Activated naive CD4-positive, alpha-beta T cell treated with anti-CD3 and anti-CD28 coated beads, Interleukin-2, amount 10 ng/mL, durations not matched to agents 7 days and 5 days (primary cell): ENCODE measurements at regions not wholly inside any gene's neighbourhood (a gene's known extent, or its start where the extent isn't known, plus 50 kb on each side); places are given as distances from the start of the nearest gene placed in this dataset.

Experiments used
- CTCF ChIA-PET: fragments of 350-600 bp; sonication (Branson Sonifier 250); formaldehyde crosslinking; loops from one replicate; lab custom pipeline; 2021; ENCODE audit warnings: antibody characterized with exemption; lab: Charles Lee
- DNase-seq: peaks from one replicate; pipeline ENCODE4 v3.0.0-alpha.2; 2020
- H3K27ac Mint-ChIP-seq: one replicate; pipeline ENCODE4 v1.8.0; 2021; ENCODE audit warnings: mild to moderate bottlenecking, moderate library complexity, mixed read lengths
- H3K27me3 Mint-ChIP-seq: one replicate; pipeline ENCODE4 v1.8.0; 2021; ENCODE audit warnings: mild to moderate bottlenecking, mixed read lengths
- H3K36me3 Mint-ChIP-seq: one replicate; pipeline ENCODE4 v1.8.0; 2021; ENCODE audit warnings: mixed read lengths
- H3K4me1 Mint-ChIP-seq: one replicate; pipeline ENCODE4 v1.8.0; 2021; ENCODE audit warnings: mixed read lengths
- H3K4me3 Mint-ChIP-seq: one replicate; pipeline ENCODE4 v1.8.0; 2021; ENCODE audit warnings: mild to moderate bottlenecking, moderate library complexity, mixed read lengths
- H3K9me3 Mint-ChIP-seq: one replicate; pipeline ENCODE4 v1.8.0; 2021; ENCODE audit warnings: mixed read lengths

GRCh38 chr2:15745907-15746702, 154.4 kb downstream of the DDX1 start:
- H3K27ac Mint-ChIP-seq = no peak overlapping the region
- H3K4me1 Mint-ChIP-seq = no peaks in the 10 kb centered on the region
- no peaks in the 10 kb centered on the region for H3K9me3 Mint-ChIP-seq
- H3K36me3 Mint-ChIP-seq = no peaks in the 10 kb centered on the region
- CTCF ChIA-PET = no interaction called here
- no peaks in the 10 kb centered on the region for H3K27me3 Mint-ChIP-seq
- no peak overlapping the region for H3K4me3 Mint-ChIP-seq
- no peak for DNase-seq

- no peaks in the 10 kb centered on the region for H3K36me3 Mint-ChIP-seq
- H3K27ac Mint-ChIP-seq = no peak overlapping the region
- H3K4me1 Mint-ChIP-seq = no peaks in the 10 kb centered on the region
- H3K4me3 Mint-ChIP-seq = no peak overlapping the region
- H3K27me3 Mint-ChIP-seq = no peaks in the 10 kb centered on the region
- CTCF ChIA-PET = no interaction called here
- no peaks in the 10 kb centered on the region for H3K9me3 Mint-ChIP-seq
- DNase-seq = no peak
Measured at GRCh38 chr2:15746703-15747550, 155.3 kb downstream of the DDX1 start.

DNA sequence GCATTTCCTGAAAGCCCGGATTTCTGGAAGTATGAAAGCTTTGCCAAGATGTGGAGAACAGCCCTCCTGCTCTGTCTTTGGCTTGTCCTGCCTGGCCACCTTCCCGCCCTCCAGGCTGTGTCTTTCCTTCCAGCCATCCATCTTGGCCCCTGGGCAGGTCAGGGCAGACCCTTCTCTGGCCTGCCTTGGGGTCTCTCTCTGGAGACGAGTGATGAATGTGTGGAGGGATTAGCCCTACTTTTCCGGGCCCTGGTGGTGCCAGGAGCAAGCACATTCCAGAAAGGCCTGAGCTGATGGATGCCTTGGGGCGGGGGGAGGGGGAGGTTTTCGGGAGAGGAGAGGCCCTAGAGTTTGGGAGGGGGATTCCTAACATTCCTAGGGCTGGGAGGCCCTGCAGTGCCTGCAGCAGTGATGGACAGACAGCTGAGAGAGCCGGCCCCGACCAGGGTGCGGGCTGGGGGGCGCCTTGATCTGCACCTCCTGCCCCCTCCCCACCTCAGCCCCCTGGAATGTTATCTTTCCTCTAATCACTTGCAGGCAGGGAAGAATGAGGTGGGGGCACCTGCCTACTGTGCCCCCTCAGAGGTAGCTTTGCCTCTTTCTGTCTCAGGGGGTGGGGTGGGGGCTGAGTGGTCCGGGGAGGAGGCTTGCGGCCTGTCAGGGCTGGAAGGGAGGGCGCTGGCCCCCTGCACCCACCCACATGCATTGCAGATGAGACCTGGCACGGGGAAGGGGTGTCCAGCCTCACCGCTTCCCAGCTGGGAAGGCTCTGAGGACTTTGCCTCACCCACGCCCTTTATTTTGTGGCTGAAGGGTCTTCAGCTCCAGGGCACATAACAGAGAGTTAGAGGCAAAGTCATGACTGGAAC, 156.2 kb downstream of the DDX1 start:
- Mint-ChIP-seq H3K27me3 (no peaks in the 10 kb centered on the region), H3K27ac (no peak overlapping the region), H3K36me3 (no peaks in the 10 kb centered on the region), H3K9me3 (no peaks in the 10 kb centered on the region), H3K4me3 (no peak overlapping the region), H3K4me1 (no peaks in the 10 kb centered on the region)
- CTCF ChIA-PET = no interaction called here
- DNase-seq = no peak

DNA sequence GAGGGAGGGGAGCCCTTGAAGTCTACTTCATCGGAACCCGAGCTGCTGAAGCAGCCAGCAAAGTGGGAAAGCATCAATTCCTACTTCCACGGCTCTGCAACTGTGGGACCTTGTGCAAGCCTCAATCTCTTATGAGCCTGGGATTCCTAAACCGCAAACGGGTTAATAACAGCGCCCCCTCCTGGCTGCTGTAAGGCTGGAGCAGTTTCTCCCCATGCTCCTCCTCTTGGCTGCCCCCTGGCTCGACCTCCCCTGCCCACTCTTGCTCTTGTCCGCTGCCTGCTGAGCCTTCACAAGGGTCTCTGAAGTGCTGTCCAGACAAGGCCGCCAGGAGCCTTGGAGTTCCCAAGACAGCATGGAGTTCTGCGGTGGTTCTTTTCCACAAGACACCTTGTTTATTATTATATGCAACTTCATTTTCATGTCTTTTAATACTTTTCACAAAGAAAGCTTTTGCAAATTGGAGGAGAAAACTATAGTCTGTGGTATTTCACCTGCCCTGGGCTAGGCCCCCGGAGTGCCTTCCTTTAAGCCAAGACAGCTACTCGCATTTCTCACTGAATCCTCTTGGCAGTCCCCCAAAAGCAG, 157.2 kb downstream of the DDX1 start:
- Mint-ChIP-seq H3K4me1 (no peaks in the 10 kb centered on the region), H3K27ac (no peak overlapping the region), H3K4me3 (no peak overlapping the region), H3K27me3 (no peaks in the 10 kb centered on the region), H3K9me3 (no peaks in the 10 kb centered on the region), H3K36me3 (no peaks in the 10 kb centered on the region)
- CTCF ChIA-PET = no interaction called here
- no peak for DNase-seq

DNA sequence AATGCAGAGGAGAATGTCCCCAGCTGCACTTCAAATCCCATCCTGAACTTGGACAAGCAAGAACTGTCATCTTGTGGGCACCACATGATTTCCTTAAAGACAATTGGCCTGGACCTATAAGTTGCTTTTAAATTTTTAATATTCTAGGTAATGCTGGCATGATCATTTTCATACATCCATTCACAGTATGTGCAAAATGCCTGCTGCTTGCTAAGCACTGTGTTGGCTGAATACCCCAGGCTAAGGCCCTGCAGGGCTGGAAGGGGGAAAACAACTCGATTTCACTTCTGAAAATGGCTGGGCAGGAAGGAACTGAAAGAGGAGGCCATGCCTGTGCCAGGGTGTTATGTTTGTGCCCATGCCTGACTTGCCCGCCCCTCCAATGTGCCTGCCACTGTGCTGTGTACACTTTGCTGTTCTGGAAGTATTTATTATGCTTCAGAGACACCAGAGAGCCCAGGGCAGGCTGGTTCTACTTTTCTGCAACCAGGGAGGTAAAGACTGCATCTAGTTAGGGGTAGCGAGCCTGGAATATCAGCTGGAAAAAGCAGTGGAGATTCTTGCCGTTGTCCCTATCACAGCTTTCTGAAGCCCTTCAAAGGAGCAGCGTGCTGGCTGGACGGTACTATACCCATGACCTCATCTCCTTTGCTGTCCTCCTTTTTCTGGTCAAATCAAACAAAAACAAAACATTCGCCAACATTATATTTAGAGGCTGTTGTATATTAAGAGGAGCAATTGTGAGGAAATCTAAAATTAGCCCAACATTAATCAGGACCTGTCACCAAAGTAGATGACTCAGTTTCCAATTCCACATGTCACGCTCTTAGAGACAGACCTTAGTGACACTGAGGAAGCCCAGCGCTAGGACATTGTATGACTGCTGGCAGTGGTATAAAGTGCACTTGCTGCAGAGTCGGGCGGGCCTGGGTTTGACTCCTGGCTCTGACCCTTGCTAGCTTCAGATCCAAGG, 158.1 kb downstream of the DDX1 start:
- Mint-ChIP-seq H3K36me3 (no peaks in the 10 kb centered on the region), H3K27me3 (no peaks in the 10 kb centered on the region), H3K4me3 (no peak overlapping the region), H3K9me3 (no peaks in the 10 kb centered on the region), H3K4me1 (no peaks in the 10 kb centered on the region), H3K27ac (no peak overlapping the region)
- no peak for DNase-seq
- CTCF ChIA-PET = no interaction called here

GRCh38 chr2:15750433-15750814, 158.8 kb downstream of the DDX1 start:
- CTCF ChIA-PET = interaction anchor here (1.2 kb wide), 1 partner anchor 114 kb away, joined by 3 read pairs; no protein-coding TSS in a partner anchor
- Mint-ChIP-seq H3K27ac (no peak overlapping the region), H3K9me3 (no peaks in the 10 kb centered on the region), H3K4me3 (no peak overlapping the region), H3K27me3 (no peaks in the 10 kb centered on the region), H3K36me3 (no peaks in the 10 kb centered on the region), H3K4me1 (no peaks in the 10 kb centered on the region)
- no peak for DNase-seq

DNA sequence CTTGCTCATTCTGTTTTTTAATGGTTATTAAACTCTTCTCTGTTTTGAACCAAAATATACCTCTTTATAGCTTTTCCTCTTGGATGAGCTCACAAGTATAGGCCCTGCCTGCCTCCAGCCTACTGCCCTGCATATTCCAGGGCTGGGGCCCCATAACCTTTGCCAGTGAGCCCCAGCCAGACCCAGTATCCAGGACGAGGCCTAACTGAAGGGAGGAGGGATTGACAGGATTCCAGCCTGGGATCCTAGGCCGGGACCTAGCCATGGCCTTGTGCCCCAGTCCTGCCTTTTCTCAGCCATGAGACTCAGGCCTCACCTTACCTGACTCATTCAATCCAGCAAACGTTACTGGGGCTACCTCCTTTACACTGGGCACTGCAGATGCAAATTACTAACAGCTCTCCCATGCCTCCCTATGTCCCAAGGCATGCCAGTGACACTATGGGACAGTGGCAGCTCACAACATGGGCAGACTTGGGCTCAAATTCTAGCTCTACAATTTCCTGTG, 159.2 kb downstream of the DDX1 start:
- CTCF ChIA-PET = interaction anchor here (1.2 kb wide), 1 partner anchor 114 kb away, joined by 3 read pairs; no protein-coding TSS in a partner anchor

DNA sequence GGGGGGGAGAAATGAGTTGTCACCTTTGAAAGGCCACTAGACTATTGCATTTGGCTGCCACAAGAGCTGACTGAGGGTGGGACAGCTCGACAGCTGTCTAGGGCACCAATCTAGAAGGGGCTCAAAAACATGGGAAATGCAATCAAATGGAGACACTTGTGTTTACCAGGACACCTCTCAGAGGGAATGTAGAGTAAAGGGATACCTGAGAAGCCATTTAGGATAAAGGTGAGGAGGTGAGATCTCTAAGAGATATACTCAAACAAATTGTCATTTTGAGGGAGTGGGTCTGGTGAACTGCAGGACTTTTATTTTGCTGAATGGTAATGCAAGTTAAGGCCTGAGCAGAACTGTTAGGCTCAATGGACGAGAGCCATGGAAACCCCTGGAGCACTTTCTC, 159.8 kb downstream of the DDX1 start:
- H3K9me3 Mint-ChIP-seq = no peaks in the 10 kb centered on the region
- no peaks in the 10 kb centered on the region for H3K36me3 Mint-ChIP-seq
- H3K27ac Mint-ChIP-seq = no peak overlapping the region
- no peak overlapping the region for H3K4me3 Mint-ChIP-seq
- no peaks in the 10 kb centered on the region for H3K27me3 Mint-ChIP-seq
- CTCF ChIA-PET = interaction anchor here (1.2 kb wide), 1 partner anchor 115 kb away, joined by 3 read pairs; no protein-coding TSS in a partner anchor
- H3K4me1 Mint-ChIP-seq = no peaks in the 10 kb centered on the region
- no peak for DNase-seq

More for the DNA sequence above, 159.2 kb downstream of the DDX1 start:
- Mint-ChIP-seq H3K4me3 (no peak overlapping the region), H3K4me1 (no peaks in the 10 kb centered on the region), H3K9me3 (no peaks in the 10 kb centered on the region), H3K27ac (no peak overlapping the region), H3K36me3 (no peaks in the 10 kb centered on the region), H3K27me3 (no peaks in the 10 kb centered on the region)
- no peak for DNase-seq

DNA sequence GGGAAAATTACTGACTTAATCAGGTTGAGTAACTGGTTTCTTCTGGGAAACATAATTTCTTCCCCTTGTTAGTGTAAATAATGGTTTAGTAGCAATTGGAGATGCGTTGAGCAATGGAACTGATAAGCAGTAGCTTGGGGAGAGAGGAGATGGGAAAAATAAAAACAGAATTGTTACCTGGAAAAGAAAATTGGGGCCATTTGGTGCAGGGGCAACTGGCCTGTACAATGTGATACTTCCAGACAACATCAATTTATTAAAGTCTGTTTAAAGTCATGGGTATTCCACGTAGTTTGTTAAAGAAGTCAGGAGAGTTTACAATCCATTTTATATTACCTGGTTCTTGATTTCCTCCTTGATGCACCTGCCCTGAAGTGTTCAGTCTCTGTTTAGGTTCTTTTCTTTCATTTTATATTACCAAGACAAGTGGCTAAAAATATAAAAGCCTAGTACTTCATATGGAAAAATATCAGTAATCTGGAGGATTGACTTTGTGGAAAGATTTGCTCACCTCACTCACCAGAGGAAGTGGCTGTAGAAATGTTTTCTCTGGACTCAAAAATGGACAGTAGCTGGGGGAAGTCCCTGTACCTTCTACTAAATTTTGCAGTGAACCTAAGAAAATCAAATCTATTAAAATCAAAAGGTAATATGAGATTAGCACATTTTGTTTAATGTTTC, 161.0 kb downstream of the DDX1 start:
- no peak overlapping the region for H3K27ac Mint-ChIP-seq
- H3K36me3 Mint-ChIP-seq = no peaks in the 10 kb centered on the region
- H3K4me1 Mint-ChIP-seq = no peaks in the 10 kb centered on the region
- H3K27me3 Mint-ChIP-seq = no peaks in the 10 kb centered on the region
- no peak overlapping the region for H3K4me3 Mint-ChIP-seq
- CTCF ChIA-PET = no interaction called here
- DNase-seq = no peak
- H3K9me3 Mint-ChIP-seq = no peaks in the 10 kb centered on the region

- H3K36me3 Mint-ChIP-seq = no peaks in the 10 kb centered on the region
- CTCF ChIA-PET = no interaction called here
Measured at GRCh38 chr2:15753233-15753798, 161.6 kb downstream of the DDX1 start.

DNA sequence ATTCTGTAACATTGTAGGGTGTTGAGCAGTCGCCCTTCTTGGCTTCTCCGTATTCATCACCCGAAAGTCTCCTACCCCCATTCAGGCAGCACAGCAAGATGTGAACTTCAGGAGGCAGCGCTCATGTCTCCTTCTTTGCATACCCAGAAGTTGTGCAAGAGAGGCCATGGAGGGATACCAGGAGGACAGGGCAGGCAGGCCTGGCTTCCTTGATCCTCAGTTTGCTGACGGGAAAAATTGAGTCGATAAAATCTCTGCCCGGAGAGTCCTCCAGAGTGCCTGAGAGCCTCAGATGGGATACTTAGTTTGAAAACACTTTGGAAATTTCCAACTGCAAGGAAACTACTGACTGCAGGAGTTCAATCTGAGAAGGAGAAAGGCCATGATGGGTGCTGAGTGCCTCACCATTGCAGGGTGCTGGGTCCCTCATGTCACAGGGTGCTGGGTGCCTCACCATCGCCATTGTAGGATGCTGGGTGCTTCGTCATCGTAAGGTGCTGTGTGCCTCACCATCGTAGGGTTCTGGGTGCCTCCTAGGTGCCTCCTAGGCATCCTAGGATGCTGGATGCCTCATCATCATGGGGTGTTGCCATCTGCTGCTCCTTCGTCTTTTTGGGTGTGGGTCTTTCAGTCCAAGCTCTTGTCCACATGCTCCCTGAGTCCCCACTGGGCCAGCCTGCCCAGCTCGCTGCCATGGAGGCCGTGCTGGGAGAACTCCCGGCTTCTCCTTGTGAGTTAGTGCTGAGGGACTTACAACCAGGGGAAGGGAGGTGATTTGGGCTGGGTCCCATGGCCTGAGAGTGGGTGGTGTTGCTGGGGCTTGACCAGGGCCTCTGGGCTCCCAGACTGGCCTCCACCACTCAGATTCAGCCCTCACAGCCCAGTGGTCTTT, 162.4 kb downstream of the DDX1 start:
- H3K27me3 Mint-ChIP-seq = no peaks in the 10 kb centered on the region
- no peaks in the 10 kb centered on the region for H3K36me3 Mint-ChIP-seq
- CTCF ChIA-PET = no interaction called here
- no peak overlapping the region for H3K27ac Mint-ChIP-seq
- H3K9me3 Mint-ChIP-seq = no peaks in the 10 kb centered on the region
- no peak overlapping the region for H3K4me3 Mint-ChIP-seq
- DNase-seq = no peak
- H3K4me1 Mint-ChIP-seq = no peaks in the 10 kb centered on the region

More at GRCh38 chr2:15753233-15753798, 161.6 kb downstream of the DDX1 start:
- no peaks in the 10 kb centered on the region for H3K27me3 Mint-ChIP-seq
- H3K4me3 Mint-ChIP-seq = no peak overlapping the region
- H3K27ac Mint-ChIP-seq = no peak overlapping the region
- H3K4me1 Mint-ChIP-seq = no peaks in the 10 kb centered on the region
- DNase-seq = no peak
- H3K9me3 Mint-ChIP-seq = no peaks in the 10 kb centered on the region
